Pons (tissue), 1 donor: ENCODE measurements at regions not wholly inside any gene's neighbourhood (a gene's known extent, or its start where the extent isn't known, plus 50 kb on each side); places are given as distances from the start of the nearest gene placed in this dataset.
"Not testable (repeated sequence)": the region's sequence is repeated elsewhere in the genome, so short reads cannot be mapped to it uniquely, and the experiment has no call there.

ENCODE experiments used
- DNase-seq: peaks from one replicate; pipeline ENCODE4 v3.0.0-alpha.2; 2016; ENCODE audit warnings: low spot score

DNA sequence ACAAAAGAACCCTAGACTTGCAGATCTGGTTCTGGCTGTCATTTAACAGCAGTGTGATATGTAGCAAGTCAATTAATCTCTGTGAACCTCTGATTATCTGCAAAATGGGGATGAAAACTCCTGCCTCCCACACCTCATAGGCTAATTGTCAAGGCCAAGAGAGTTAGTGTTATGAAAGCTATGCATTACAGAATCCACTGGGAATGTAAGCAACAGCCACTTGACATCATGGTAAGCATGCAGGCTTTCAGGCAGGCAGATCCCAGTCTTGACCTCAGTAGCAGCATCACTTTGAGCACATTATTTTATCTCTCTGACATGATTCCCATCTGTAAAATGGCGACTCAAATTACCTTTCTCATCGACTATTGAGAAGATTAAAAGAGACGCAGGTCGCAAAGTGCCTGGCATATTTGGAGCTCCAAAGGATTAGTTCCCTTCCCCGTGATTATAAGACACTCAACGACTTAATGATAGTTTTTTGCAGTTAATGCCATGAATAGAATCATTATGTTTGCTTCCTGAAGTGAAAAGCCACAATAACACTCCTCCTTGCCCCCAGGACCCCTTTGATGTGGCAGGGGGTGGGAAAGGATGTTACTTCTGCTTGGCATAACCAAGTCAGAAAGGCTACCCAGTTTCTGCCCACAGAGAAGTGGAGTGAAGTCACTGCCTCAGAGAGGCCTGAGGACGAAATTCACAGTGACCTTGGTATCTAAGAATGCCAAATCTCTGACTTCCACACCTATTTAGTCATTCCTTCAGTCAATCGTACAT is 273.0 kb upstream of the NFIA start:
- no peak for DNase-seq

DNA sequence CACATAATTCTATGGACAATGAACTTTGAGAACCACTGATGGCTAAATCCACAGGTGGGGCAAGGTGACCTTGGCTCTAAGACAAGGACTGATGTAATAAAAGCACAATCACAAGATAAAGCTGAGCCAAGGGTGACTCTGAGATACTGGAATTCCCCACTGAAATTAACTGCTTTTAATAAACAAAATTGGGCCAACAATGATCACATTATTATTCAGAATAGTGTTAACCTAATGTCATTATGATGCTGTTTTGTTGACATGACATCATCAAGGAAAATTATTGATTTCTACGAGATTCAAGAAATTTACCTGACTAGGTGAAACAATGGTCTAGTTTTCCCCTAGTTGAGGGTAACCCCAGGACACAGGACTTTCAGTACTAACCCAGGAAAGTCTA is 273.7 kb upstream of the NFIA start:
- DNase-seq, result no peak

DNA sequence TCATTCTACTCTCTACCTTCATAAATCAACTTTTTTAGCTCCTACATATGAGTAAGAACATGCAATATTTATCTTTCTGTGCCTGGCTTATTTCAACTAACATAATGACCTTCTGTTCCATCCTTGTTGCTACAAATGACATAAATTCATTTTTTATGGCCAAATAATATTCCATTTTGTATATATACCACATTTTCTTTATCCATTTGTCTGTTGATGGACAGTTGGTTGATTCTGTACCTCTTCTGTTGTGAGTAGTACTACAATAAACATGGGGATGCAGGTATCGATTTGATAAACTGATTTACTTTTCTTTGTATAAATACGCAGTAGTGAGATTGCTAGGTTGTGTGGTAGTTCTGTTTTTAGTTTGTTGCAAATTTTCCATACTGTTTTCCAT is 279.5 kb upstream of the NFIA start:
- DNase-seq, result no peak

DNA sequence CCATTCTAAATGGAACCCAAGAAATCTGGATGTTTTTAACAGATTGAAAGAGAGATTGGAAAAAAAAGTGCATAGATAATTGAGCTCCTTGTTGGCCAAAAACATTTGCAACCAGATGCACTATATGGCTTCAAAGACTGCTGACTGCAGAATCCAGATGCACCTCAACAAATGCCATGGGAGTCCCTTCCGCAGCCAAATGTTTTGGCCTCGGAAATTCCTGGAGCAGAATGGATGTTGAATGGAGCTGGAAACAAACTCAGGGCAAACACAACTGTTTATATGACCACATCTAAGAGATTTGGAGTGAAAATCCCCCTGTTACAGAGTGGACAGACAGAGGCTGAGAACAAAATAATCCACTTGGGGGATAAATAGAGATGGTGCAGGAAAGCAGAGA is 285.0 kb upstream of the NFIA start:
- DNase-seq, result no peak

DNA sequence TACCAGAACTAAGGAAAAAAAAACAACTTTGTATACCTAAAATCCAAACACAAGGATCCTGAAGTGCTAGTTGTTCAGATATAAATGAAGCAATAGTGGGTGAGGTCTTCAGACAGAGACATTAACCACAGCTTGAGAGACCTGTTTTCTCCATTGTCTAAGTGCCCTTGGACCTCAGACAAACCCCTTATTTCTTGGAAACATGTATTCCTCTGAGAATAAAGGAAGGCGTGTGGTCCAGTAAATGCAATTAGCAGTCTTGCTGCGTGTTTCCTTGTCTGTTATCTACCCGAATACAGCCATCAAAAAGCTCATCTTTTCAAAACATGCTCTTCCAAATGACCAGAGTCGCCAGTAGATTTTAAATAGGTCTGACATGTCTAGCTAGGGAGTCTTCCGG is 291.1 kb upstream of the NFIA start:
- DNase-seq, result no peak

DNA sequence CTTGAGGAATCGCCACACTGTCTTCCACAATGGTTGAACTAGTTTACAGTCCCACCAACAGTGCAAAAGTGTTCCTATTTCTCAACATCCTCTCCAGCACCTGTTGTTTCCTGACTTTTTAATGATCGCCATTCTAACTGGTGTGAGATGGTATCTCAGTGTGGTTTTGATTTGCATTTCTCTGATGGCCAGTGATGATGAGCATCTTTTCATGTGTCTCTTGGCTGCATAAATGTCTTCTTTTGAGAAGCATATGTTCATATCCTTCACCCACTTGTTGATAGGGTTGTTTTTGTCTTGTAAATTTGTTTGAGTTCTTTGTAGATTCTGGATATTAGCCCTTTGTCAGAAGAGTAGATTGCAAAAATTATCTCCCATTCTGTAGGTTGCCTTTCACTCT is 309.3 kb upstream of the NFIA start:
- DNase-seq, result not testable (repeated sequence)

DNA sequence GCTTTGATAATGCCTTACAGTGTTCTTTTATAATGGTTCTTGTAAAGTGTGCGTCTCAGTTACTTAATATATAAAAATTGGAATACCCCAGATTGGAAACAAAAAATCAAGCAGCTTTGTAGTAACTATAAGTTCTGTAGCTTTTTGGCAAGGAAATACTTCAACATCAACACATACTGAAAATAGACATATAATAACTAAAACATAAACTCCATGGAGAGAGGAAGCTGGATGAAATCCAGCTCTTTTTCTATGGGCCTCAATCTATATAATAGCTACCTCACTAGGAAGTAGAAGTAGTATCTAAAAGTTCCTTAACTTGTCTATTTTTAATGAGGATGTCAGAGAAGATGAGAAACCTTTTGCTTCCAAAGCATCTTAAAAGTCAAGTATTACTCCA is 313.3 kb upstream of the NFIA start:
- no peak for DNase-seq

DNA sequence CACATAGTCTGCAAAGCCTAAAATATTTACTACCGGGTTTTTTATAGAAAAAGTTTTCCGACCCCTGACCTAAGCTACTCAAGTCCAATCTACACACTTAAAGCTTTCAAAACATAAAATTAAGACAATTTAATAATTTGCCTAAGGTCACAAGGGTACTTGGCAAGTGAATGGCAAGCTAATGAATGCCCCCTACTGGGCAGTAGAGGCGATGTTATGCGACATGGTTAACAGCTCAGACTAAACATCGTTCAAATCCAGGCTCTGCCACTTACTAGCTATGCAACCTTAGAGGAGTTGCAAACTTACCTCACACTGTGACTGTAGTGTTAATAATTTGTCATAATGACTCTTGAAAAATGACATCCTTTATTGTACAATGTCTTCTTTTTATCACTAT is 317.2 kb upstream of the NFIA start:
- peak; percentile 28 for DNase-seq

DNA sequence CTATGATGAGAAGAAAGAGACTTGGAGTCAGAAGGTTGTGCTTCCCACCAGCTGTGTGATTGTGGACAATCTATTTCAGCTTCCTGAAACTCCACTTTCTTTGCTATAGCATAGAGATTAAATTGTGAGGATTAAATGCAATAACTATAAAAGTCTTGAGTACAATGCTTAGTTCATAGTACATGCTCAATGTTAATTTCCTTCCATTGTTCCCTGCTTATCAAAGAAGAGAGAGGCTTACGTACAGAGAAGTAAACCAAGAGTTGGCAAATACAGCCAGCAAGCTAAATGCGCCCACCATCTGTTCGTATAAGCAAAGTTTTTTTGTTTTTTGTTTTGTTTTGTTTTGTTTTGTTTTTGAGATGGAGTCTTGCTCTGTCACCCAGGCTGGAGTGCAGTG is 317.9 kb upstream of the NFIA start:
- DNase-seq, result no peak

DNA sequence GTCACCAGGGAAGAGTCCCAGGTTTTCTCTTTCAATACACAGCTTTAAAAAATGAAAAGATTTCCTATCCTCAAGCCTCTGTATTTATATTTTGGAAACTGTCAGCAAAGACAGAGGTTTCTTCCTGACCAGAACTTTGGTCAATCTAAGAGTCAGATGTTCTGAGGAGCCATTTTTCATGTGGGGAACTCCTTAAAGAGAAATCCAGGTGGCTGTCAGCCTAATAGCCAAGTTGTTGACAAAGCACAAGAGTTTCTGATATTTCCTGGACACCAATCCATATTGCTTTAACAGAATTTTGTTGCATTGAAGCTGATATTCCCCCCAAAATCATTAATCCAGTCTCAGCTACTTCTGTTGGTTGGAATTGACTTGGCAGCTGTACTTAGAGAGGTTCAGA is 318.6 kb upstream of the NFIA start:
- no peak for DNase-seq

DNA sequence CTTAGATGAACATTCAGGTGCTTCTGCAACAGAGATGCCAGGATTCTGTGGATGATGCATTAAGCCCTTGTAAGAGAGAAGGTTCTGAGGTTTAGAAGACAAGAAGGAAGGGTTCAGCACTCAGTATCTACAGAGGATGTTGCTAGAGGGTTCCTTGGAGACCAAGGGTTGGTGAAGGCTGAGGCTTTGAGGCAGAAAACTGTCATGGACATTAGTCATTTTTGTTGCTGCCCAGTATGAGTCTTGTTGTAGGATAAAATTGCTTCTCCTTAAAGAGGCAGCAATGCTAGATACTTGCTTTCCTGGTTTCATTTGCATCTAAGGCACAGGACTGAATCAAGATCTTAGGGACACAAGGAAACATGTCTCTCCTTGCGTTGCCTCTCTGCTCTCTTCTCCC is 319.4 kb upstream of the NFIA start:
- DNase-seq, result no peak

DNA sequence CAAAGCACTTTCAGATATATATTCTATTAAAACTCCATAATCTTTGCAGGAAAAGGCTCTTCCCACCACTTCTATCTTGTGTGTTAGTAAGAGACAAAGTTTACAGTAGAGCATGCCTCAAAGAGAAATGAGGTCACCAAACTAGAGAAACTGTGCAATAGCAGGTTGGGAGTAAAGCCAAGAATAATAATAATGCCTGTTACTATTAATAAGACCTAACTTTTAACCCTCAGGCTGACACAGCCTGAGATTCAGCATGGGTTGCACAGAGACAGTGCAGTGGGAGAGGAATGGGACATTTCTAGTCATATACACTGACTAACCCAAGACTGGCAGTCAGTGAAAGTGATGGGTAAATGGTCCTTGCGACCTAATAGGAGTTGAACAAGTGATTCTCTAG is 320.2 kb upstream of the NFIA start:
- no peak for DNase-seq

DNA sequence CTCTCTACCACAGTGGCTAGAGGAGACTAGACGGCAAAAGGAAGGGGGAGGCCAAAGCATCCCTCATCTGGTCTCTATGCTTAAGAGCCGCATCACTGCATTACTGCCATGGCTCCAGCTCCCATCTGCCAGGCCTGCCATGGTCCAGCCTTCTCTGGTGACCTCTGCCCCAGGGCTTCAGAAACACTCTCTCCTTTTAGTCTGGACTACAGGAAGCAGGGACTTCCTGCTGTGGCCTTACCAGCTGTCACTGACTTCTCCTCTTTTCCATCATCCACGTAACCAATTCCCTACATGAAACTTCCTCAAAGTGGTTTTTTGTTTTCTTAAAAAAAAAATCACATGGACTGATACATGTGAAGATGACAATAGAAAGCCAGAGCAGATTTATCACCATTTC is 323.1 kb upstream of the NFIA start:
- DNase-seq, result no peak

DNA sequence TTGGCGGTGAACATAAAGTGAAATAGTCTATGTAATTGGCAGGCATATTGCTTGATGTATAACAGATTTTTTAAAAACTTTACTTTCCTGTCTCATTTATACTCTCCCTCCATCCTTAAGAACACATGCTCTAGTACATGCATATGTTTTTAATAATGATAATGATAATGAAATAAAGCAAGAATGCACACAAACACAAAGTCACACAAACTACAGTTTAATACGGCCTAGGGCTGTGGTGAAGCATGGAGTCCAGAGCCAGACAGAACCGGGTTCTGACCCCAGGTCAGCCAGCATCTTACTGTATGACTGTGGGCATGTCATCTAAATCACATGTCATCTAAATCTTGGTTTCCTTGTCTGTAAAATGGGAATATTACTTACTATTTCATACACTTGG is 324.9 kb upstream of the NFIA start:
- DNase-seq, result no peak

DNA sequence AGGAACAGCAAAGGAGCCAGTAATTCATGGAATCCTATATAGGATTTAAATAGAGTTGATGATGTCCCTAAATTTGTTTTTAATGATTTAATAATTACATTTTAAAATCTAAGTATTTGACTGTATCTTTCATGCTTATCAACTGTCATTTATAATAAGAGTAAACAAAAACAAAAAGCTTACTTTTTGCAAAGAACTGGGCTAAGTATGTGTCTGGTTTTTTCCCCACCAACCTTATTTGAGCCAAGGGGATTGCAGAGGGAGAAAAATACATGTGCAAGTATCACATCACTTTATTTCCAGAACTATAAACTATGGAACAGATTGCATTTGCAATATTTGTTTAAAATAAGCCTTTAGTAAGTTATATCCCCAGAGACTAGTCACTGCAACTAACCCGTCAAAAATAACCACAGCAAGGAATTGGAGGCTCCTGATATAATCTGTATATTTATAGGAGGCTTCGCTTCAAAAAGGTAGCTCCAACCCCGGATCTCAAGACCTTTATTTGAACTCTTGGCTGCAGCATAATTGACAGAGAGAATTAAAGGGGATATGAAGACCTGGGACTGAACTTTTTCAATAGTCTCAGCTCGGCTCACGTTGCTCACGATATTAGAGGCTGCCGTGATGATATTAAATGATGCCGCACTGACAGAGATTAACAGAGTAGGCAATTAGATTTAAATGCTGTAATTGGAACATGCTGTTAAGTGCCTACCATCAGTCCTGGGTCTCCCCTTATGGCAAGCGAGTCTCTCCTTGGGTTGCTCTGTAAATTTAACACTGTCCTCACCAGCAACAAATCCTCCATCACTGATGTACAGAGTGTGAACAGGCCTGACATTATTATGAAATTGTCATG is 329.1 kb upstream of the NFIA start:
- no peak for DNase-seq

DNA sequence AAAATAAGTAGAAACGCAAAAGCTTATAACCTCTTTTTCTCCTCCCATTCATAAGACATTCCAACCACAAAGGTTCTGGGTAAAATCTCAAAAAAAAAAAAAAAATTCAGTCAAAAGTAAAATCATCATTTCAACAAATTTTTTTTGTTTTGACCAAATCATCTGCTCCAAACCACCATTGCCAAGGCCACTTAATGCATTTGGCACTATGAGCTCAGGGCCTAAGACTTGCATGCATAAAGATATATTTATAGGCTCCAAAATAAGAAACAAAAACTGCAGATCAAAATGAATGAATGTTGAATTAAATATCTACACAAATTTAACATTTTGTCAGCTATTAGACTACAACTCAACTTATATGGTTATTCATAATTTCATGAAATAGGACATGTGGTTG is 331.1 kb upstream of the NFIA start:
- no peak for DNase-seq

DNA sequence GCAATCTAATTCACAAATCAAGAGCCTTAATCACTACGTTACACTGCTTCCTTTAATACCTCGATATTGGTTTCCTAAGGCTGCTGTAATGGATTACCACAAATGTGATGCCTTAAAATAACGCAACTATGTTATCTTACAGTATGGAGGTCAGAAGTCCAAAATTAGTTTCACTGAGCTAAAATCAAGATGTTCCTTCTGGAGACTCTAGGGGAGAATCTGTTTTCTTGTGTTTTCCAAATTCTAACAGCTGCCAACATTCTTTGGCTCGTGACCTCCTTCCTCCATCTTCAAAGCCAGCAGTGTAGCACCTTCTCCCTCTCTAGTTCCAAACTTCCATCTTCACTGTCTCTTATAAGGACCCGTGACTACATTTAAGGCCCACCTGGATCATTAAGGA is 335.0 kb upstream of the NFIA start:
- no peak for DNase-seq

DNA sequence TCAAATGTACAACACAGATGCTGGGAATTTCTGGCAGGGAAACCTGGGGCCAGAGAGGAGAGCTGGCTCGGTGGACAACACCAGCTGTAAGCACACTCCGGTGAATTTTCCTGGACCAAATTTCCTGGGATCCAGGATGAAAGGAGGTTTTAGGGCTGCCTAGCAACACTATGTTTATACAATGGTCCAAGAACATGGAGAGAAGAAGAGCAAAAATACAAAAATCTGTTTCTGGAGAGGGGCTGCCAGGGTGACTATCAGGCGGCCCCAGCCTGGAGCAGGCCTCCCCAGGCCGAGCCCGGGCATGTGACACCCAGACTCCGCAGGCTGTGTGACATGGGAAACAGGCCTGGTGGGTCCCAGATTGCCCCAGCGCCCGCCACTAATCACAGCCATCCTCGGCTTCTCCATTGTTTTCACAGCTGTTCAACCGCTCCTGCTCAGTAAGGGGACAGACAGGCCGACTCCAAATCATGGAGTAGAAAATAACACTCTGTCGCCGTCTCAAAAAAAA is 336.0 kb upstream of the NFIA start:
- DNase-seq, result peak; percentile 15

DNA sequence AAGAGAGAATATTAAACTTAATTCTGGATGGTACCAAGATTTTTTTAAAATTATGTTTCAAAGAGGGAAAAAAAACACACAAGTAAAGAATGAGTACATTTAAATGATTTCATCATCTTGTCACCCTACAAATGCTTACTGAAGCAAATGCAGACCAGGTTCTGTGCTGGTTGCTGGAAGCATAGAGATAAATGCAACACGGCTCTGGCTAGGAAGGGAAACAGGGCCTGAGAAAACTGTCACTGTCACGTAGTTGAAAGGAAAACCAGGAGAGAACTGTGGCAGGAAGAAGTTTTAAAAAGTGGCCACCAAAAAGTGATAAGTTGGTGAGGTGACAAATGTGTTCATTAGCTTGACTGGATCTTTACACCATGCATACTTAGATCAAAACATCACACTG is 336.9 kb upstream of the NFIA start:
- DNase-seq, result no peak

DNA sequence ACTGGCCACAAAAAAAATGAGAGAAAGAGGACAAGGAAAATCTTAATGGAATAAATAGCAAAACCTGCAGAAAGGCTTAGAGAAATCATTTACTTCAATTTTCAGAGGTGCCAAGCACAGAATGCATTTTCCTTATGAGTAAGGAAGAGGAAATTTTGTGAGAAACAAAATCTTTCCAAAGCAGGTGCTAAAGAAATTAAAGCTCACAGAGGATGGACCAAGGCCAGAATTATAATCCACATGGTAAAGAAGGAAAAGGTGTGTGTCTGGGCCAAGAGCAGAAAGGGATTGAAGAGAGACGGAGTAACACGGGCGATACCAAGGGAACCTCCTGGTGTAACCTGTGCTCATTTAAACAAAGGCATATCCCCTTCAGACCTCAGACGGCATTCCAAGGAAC is 340.0 kb upstream of the NFIA start:
- no peak for DNase-seq

DNA sequence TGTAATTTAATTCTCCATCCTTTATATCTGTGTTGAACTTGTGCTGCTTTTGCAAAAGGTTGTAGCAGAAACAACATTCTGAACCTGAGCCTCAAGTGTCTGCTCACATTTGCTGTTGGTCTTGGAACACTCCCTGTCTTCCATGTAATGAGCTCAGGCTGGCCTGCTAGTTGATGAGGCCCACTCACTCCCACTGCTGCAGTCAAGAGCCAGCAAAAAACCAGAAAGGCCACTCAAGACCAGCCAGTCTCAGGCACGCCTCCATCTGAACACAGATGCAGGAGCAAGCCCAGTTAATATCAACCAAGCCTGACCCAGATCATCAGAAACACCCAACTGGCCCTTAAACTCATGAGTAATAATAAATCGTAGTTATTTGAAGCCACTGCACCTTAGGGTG is 342.2 kb upstream of the NFIA start:
- no peak for DNase-seq

DNA sequence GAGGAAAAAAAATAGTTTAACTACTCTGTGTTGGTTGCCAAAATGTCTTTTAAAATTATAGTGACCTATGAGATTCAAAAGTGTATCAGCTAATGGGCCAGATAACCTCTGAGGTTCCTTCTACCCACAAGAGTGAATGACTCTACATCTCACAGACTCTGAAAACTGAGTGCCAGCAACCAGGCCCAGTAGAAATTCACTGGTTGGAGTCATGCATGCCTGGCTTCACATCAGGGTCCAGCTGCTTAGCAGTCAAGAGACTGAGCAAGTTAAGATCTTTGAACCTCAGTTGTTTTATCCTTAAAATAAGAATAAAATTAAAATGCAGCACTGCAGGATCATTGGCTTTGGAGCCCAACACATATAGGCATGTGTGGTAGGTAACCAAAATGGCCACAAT is 342.6 kb upstream of the NFIA start:
- DNase-seq, result no peak

DNA sequence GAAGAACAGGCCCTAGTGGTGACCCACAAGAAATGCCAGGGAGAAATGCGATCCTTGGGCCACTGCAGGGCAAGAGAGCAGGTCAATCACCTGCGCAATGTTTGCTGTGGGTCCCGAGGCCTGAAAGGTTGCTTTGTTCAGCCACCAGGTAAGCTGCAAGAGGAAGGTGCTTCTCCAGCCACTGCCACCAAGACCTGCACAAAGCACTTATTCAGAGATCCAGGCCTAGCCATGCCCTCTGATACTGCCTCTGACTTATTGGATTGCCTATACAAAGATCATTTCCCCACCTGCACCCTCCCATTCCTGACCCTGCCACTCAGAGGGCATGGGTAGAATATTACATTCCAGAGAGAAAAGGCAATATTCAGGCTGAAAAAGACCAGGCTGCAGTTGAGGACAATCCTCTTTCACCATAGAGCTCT is 349.4 kb upstream of the NFIA start:
- no peak for DNase-seq
